HepG2 (cell line): ENCODE measurements at regions not wholly inside any gene's neighbourhood (a gene's known extent, or its start where the extent isn't known, plus 50 kb on each side); places are given as distances from the start of the nearest gene placed in this dataset.

ENCODE experiments used
- RAD21 ChIP-seq: fragments of 450-650 bp; formaldehyde crosslinking; IDR thresholded peaks from 2 replicates; pipeline ENCODE4 v1.5.0; 2020; ENCODE audit warnings: mild to moderate bottlenecking
- REPIN1 ChIP-seq: sonication (generic); formaldehyde crosslinking; IDR thresholded peaks from 2 replicates; pipeline ENCODE4 v1.8.0; 2022; ENCODE audit warnings: missing genetic modification reagents, low read depth, mild to moderate bottlenecking, borderline replicate concordance
- SETDB1 ChIP-seq: sonication (generic); formaldehyde crosslinking; IDR thresholded peaks from 2 replicates; pipeline ENCODE4 v1.5.1; 2020; ENCODE audit warnings: missing genetic modification reagents, mild to moderate bottlenecking, borderline replicate concordance
- SMAD1 ChIP-seq: sonication (generic); formaldehyde crosslinking; IDR thresholded peaks from 2 replicates; pipeline ENCODE4 v1.4.0; 2020; ENCODE audit warnings: missing genetic modification reagents, low read depth, mild to moderate bottlenecking, borderline replicate concordance
- SYNCRIP ChIP-seq: fragments of 200-400 bp; formaldehyde crosslinking; IDR thresholded peaks from 2 replicates; pipeline ENCODE4 v1.6.1; 2018; ENCODE audit warnings: mild to moderate bottlenecking, low read depth, low read length; ENCODE audit not compliant: insufficient read depth
- TF ChIP-seq, protein P1 (sequence below): sonication (generic); formaldehyde crosslinking; IDR thresholded peaks from 2 replicates; pipeline ENCODE4 v1.4.0; 2020; ENCODE audit warnings: missing genetic modification reagents

GRCh38 chr16:9607515-9608230 is 516.2 kb downstream of the HAPSTR1 start:
- TF ChIP-seq SYNCRIP (no peak), RAD21 (CRISPR knock-in tag) (no peak), REPIN1 (CRISPR knock-in tag) (no peak), SMAD1 (no peak), SETDB1 (CRISPR knock-in tag) (no peak)
- TF ChIP-seq, protein P1, sequence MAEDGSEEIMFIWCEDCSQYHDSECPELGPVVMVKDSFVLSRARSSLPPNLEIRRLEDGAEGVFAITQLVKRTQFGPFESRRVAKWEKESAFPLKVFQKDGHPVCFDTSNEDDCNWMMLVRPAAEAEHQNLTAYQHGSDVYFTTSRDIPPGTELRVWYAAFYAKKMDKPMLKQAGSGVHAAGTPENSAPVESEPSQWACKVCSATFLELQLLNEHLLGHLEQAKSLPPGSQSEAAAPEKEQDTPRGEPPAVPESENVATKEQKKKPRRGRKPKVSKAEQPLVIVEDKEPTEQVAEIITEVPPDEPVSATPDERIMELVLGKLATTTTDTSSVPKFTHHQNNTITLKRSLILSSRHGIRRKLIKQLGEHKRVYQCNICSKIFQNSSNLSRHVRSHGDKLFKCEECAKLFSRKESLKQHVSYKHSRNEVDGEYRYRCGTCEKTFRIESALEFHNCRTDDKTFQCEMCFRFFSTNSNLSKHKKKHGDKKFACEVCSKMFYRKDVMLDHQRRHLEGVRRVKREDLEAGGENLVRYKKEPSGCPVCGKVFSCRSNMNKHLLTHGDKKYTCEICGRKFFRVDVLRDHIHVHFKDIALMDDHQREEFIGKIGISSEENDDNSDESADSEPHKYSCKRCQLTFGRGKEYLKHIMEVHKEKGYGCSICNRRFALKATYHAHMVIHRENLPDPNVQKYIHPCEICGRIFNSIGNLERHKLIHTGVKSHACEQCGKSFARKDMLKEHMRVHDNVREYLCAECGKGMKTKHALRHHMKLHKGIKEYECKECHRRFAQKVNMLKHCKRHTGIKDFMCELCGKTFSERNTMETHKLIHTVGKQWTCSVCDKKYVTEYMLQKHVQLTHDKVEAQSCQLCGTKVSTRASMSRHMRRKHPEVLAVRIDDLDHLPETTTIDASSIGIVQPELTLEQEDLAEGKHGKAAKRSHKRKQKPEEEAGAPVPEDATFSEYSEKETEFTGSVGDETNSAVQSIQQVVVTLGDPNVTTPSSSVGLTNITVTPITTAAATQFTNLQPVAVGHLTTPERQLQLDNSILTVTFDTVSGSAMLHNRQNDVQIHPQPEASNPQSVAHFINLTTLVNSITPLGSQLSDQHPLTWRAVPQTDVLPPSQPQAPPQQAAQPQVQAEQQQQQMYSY (CRISPR knock-in tag) = no peak
